WTC11 (cell line): ENCODE measurements at regions not wholly inside any gene's neighbourhood (a gene's known extent, or its start where the extent isn't known, plus 50 kb on each side); places are given as distances from the start of the nearest gene placed in this dataset.

Experiments
- ATAC-seq: fragments of 200-7000 bp; cut with Tn5 transposase; 2 replicates; pipeline ENCODE4 v1.10.0; 2021; ENCODE audit warnings: mild to moderate bottlenecking, moderate library complexity
- CTCF ChIA-PET: fragments of 300-600 bp; sonication (Branson Sonifier 250); formaldehyde crosslinking; loops from one replicate; lab custom pipeline; 2021; ENCODE audit warnings: antibody characterized with exemption; lab: Charles Lee
- POLR2A ChIA-PET: fragments of 350-600 bp; sonication (Branson Sonifier 250); formaldehyde crosslinking; loops from one replicate; lab custom pipeline; 2021; ENCODE audit warnings: antibody characterized with exemption; lab: Charles Lee
- DNase-seq: peaks from one replicate; pipeline ENCODE4 v3.0.0; 2021; ENCODE audit warnings: low spot score
- H3K27ac Mint-ChIP-seq: 2 replicates; pipeline ENCODE4 v1.8.0; 2021; ENCODE audit warnings: mixed read lengths
- H3K27me3 Mint-ChIP-seq: 2 replicates; pipeline ENCODE4 v1.8.0; 2021; ENCODE audit warnings: low read depth, mild to moderate bottlenecking, moderate library complexity, mixed read lengths
- H3K36me3 Mint-ChIP-seq: 2 replicates; pipeline ENCODE4 v1.8.0; 2021; ENCODE audit warnings: mixed read lengths
- H3K4me1 Mint-ChIP-seq: 2 replicates; pipeline ENCODE4 v1.8.0; 2022; ENCODE audit warnings: mixed read lengths
- H3K4me3 Mint-ChIP-seq: 2 replicates; pipeline ENCODE4 v1.8.0; 2021; ENCODE audit warnings: mild to moderate bottlenecking, moderate library complexity, mixed read lengths
- H3K9me3 Mint-ChIP-seq: 2 replicates; pipeline ENCODE4 v1.8.0; 2021; ENCODE audit warnings: mixed read lengths
- ATF1 ChIP-seq: sonication (generic); formaldehyde crosslinking; IDR thresholded peaks from 2 replicates; pipeline ENCODE4 v1.8.1; 2023; ENCODE audit warnings: mild to moderate bottlenecking, moderate library complexity, missing genetic modification reagents
- CBFB ChIP-seq: sonication (generic); formaldehyde crosslinking; IDR thresholded peaks from 2 replicates; pipeline ENCODE4 v1.8.1; 2022; ENCODE audit warnings: mild to moderate bottlenecking, low read depth, missing genetic modification reagents
- EMX1 ChIP-seq: fragments of 250-450 bp; sonication (Bioruptor Pico); IDR thresholded peaks from 2 replicates; pipeline ENCODE4 v1.8.0; 2021; ENCODE audit warnings: mild to moderate bottlenecking
- FOXJ3 ChIP-seq: sonication (generic); formaldehyde crosslinking; IDR thresholded peaks from 2 replicates; pipeline ENCODE4 v1.9.0; 2021; ENCODE audit warnings: missing genetic modification reagents, mild to moderate bottlenecking, borderline replicate concordance
- JUN ChIP-seq: sonication (generic); formaldehyde crosslinking; IDR thresholded peaks from 2 replicates; pipeline ENCODE4 v1.8.0; 2023; ENCODE audit warnings: mild to moderate bottlenecking, missing genetic modification reagents
- MYBL2 ChIP-seq: sonication (generic); formaldehyde crosslinking; IDR thresholded peaks from 2 replicates; pipeline ENCODE4 v1.8.1; 2023; ENCODE audit warnings: mild to moderate bottlenecking, moderate library complexity, missing genetic modification reagents
- NFE2L1 ChIP-seq: sonication (generic); formaldehyde crosslinking; IDR thresholded peaks from 2 replicates; pipeline ENCODE4 v1.8.1; 2023; ENCODE audit warnings: missing genetic modification reagents
- NR2C2 ChIP-seq: sonication (generic); formaldehyde crosslinking; IDR thresholded peaks from 2 replicates; pipeline ENCODE4 v1.8.0; 2022; ENCODE audit warnings: mild to moderate bottlenecking, missing genetic modification reagents
- TEAD1 ChIP-seq: sonication (generic); formaldehyde crosslinking; IDR thresholded peaks from 2 replicates; pipeline ENCODE4 v1.8.0; 2022; ENCODE audit warnings: mild to moderate bottlenecking, missing genetic modification reagents
- TEAD4 ChIP-seq: sonication (generic); formaldehyde crosslinking; IDR thresholded peaks from 2 replicates; pipeline ENCODE4 v1.8.0; 2022; ENCODE audit warnings: mild to moderate bottlenecking, missing genetic modification reagents
- ZNF232 ChIP-seq: sonication (generic); formaldehyde crosslinking; IDR thresholded peaks from 2 replicates; pipeline ENCODE4 v1.8.0; 2022; ENCODE audit warnings: mild to moderate bottlenecking, missing genetic modification reagents
- TF ChIP-seq, protein P1 (sequence below): fragments of 250-450 bp; sonication (Bioruptor Pico); IDR thresholded peaks from 2 replicates; pipeline ENCODE4 v1.9.0; 2021; ENCODE audit warnings: mild to moderate bottlenecking, borderline replicate concordance
- TF ChIP-seq, protein P2 (sequence below): fragments of 250-450 bp; sonication (Bioruptor Pico); IDR thresholded peaks from 2 replicates; pipeline ENCODE4 v2.1.2; 2022; ENCODE audit warnings: mild to moderate bottlenecking, moderate library complexity
- TF ChIP-seq, protein P3 (sequence below): fragments of 250-450 bp; sonication (Bioruptor Pico); conservative IDR thresholded peaks from 2 replicates; pipeline ENCODE4 v1.9.0; 2021; ENCODE audit warnings: mild to moderate bottlenecking
- TF ChIP-seq, protein P4 (sequence below): sonication (generic); formaldehyde crosslinking; IDR thresholded peaks from 2 replicates; pipeline ENCODE4 v1.8.1; 2023; ENCODE audit warnings: mild to moderate bottlenecking, missing genetic modification reagents, moderate library complexity
- TF ChIP-seq, protein P5 (sequence below): sonication (generic); formaldehyde crosslinking; IDR thresholded peaks from 2 replicates; pipeline ENCODE4 v1.8.0; 2022; ENCODE audit warnings: mild to moderate bottlenecking, missing genetic modification reagents
- TF ChIP-seq, protein P6 (sequence below): fragments of 250-450 bp; sonication (Bioruptor Pico); IDR thresholded peaks from 2 replicates; pipeline ENCODE4 v1.9.0; 2021; ENCODE audit warnings: mild to moderate bottlenecking
- TF ChIP-seq, protein P7 (sequence below): sonication (generic); formaldehyde crosslinking; IDR thresholded peaks from 2 replicates; pipeline ENCODE4 v1.8.0; 2023; ENCODE audit warnings: missing genetic modification reagents, mild to moderate bottlenecking, borderline replicate concordance
- TF ChIP-seq, protein P8 (sequence below): sonication (generic); formaldehyde crosslinking; IDR thresholded peaks from 2 replicates; pipeline ENCODE4 v1.8.1; 2023; ENCODE audit warnings: mild to moderate bottlenecking, missing genetic modification reagents, borderline replicate concordance

DNA sequence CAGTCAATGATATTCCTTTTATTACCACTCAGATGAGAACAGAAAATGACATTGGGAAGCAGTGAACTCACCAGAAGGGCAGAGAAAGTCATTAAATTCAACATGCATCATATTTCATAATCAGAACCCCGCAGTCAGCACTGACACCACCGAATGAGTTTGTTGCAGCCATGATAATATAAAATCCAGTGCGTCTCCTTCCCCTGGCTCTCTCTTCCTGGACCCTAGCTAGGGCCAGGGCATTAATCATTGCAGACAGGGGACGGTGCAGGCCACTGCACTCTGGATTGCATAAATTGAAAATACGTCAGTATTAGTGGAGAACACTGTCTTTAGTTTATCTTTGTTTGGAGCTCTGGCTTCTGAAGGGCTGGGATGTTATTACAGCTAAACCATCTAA, 931.5 kb downstream of the TYW1 start:
- CTCF ChIA-PET: interaction anchor here (0.6 kb wide), 1 partner anchor 25 kb away, joined by 5 read pairs; no protein-coding TSS in a partner anchor

More for the DNA sequence above, 931.5 kb downstream of the TYW1 start:
- Mint-ChIP-seq H3K27ac (no peak overlapping the region), H3K9me3 (peaks cover 4% of the 10 kb centered on the region), H3K4me3 (no peak overlapping the region), H3K36me3 (no peaks in the 10 kb centered on the region), H3K27me3 (0 out of 2 replicates have a peak, but pooled peaks cover 3% of the 10 kb centered on the region), H3K4me1 (no peaks in the 10 kb centered on the region)
- DNase-seq (no peak), ATAC-seq (no peak)
- TF ChIP-seq, protein P1, sequence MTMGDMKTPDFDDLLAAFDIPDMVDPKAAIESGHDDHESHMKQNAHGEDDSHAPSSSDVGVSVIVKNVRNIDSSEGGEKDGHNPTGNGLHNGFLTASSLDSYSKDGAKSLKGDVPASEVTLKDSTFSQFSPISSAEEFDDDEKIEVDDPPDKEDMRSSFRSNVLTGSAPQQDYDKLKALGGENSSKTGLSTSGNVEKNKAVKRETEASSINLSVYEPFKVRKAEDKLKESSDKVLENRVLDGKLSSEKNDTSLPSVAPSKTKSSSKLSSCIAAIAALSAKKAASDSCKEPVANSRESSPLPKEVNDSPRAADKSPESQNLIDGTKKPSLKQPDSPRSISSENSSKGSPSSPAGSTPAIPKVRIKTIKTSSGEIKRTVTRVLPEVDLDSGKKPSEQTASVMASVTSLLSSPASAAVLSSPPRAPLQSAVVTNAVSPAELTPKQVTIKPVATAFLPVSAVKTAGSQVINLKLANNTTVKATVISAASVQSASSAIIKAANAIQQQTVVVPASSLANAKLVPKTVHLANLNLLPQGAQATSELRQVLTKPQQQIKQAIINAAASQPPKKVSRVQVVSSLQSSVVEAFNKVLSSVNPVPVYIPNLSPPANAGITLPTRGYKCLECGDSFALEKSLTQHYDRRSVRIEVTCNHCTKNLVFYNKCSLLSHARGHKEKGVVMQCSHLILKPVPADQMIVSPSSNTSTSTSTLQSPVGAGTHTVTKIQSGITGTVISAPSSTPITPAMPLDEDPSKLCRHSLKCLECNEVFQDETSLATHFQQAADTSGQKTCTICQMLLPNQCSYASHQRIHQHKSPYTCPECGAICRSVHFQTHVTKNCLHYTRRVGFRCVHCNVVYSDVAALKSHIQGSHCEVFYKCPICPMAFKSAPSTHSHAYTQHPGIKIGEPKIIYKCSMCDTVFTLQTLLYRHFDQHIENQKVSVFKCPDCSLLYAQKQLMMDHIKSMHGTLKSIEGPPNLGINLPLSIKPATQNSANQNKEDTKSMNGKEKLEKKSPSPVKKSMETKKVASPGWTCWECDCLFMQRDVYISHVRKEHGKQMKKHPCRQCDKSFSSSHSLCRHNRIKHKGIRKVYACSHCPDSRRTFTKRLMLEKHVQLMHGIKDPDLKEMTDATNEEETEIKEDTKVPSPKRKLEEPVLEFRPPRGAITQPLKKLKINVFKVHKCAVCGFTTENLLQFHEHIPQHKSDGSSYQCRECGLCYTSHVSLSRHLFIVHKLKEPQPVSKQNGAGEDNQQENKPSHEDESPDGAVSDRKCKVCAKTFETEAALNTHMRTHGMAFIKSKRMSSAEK: no peak
- TF ChIP-seq MYBL2 (CRISPR knock-in tag): no peak
- no peak for TF ChIP-seq TEAD1 (CRISPR knock-in tag)
- no peak for TF ChIP-seq FOXJ3 (CRISPR knock-in tag)
- TF ChIP-seq NFE2L1 (CRISPR knock-in tag): no peak
- TF ChIP-seq, protein P2, sequence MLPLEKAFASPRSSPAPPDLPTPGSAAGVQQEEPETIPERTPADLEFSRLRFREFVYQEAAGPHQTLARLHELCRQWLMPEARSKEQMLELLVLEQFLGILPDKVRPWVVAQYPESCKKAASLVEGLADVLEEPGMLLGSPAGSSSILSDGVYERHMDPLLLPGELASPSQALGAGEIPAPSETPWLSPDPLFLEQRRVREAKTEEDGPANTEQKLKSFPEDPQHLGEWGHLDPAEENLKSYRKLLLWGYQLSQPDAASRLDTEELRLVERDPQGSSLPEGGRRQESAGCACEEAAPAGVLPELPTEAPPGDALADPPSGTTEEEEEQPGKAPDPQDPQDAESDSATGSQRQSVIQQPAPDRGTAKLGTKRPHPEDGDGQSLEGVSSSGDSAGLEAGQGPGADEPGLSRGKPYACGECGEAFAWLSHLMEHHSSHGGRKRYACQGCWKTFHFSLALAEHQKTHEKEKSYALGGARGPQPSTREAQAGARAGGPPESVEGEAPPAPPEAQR: no peak
- no peak for TF ChIP-seq ZNF232
- no peak for TF ChIP-seq CBFB (CRISPR knock-in tag)
- TF ChIP-seq, protein P3, sequence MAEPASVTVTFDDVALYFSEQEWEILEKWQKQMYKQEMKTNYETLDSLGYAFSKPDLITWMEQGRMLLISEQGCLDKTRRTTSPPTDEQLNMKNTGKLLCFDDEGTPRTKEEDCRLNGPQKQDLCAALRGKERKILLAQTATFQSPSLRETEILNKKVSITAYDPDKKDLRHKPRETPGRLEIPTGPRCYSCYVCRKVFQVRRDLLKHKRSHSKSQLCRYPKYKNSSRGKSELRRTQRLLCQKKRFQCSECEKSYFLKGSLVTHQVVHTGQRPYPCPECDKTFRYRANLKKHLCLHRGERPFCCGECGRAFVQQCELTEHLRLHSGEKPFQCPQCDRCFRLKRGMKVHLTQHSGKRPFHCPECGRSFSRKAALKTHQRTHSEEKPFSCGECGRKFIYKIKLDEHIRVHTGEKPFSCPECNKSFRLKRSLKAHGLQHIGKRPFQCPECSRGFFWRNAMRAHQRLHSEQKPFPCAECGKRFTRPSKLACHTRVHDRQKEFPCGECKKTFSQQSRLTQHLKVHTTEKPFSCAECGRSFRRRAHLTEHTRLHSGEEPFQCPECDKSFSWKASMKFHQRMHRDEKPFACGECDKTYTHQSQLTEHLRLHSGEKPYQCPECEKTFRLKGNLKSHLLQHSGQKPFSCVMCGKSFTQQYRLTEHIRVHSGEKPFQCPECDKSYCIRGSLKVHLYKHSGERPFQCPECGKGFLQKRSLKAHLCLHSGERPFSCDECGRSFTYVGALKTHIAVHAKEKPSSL (CRISPR knock-in tag): no peak
- TF ChIP-seq, protein P4, sequence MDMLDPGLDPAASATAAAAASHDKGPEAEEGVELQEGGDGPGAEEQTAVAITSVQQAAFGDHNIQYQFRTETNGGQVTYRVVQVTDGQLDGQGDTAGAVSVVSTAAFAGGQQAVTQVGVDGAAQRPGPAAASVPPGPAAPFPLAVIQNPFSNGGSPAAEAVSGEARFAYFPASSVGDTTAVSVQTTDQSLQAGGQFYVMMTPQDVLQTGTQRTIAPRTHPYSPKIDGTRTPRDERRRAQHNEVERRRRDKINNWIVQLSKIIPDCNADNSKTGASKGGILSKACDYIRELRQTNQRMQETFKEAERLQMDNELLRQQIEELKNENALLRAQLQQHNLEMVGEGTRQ (CRISPR knock-in tag): no peak
- no peak for TF ChIP-seq TEAD4 (CRISPR knock-in tag)
- no peak for TF ChIP-seq NR2C2 (CRISPR knock-in tag)
- no peak for TF ChIP-seq JUN (CRISPR knock-in tag)
- TF ChIP-seq, protein P5, sequence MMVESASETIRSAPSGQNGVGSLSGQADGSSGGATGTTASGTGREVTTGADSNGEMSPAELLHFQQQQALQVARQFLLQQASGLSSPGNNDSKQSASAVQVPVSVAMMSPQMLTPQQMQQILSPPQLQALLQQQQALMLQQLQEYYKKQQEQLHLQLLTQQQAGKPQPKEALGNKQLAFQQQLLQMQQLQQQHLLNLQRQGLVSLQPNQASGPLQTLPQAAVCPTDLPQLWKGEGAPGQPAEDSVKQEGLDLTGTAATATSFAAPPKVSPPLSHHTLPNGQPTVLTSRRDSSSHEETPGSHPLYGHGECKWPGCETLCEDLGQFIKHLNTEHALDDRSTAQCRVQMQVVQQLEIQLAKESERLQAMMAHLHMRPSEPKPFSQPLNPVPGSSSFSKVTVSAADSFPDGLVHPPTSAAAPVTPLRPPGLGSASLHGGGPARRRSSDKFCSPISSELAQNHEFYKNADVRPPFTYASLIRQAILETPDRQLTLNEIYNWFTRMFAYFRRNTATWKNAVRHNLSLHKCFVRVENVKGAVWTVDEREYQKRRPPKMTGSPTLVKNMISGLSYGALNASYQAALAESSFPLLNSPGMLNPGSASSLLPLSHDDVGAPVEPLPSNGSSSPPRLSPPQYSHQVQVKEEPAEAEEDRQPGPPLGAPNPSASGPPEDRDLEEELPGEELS: no peak
- TF ChIP-seq, protein P6, sequence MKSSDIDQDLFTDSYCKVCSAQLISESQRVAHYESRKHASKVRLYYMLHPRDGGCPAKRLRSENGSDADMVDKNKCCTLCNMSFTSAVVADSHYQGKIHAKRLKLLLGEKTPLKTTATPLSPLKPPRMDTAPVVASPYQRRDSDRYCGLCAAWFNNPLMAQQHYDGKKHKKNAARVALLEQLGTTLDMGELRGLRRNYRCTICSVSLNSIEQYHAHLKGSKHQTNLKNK (CRISPR knock-in tag): no peak
- TF ChIP-seq, protein P7, sequence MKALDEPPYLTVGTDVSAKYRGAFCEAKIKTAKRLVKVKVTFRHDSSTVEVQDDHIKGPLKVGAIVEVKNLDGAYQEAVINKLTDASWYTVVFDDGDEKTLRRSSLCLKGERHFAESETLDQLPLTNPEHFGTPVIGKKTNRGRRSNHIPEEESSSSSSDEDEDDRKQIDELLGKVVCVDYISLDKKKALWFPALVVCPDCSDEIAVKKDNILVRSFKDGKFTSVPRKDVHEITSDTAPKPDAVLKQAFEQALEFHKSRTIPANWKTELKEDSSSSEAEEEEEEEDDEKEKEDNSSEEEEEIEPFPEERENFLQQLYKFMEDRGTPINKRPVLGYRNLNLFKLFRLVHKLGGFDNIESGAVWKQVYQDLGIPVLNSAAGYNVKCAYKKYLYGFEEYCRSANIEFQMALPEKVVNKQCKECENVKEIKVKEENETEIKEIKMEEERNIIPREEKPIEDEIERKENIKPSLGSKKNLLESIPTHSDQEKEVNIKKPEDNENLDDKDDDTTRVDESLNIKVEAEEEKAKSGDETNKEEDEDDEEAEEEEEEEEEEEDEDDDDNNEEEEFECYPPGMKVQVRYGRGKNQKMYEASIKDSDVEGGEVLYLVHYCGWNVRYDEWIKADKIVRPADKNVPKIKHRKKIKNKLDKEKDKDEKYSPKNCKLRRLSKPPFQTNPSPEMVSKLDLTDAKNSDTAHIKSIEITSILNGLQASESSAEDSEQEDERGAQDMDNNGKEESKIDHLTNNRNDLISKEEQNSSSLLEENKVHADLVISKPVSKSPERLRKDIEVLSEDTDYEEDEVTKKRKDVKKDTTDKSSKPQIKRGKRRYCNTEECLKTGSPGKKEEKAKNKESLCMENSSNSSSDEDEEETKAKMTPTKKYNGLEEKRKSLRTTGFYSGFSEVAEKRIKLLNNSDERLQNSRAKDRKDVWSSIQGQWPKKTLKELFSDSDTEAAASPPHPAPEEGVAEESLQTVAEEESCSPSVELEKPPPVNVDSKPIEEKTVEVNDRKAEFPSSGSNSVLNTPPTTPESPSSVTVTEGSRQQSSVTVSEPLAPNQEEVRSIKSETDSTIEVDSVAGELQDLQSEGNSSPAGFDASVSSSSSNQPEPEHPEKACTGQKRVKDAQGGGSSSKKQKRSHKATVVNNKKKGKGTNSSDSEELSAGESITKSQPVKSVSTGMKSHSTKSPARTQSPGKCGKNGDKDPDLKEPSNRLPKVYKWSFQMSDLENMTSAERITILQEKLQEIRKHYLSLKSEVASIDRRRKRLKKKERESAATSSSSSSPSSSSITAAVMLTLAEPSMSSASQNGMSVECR (CRISPR knock-in tag): no peak
- TF ChIP-seq, protein P8, sequence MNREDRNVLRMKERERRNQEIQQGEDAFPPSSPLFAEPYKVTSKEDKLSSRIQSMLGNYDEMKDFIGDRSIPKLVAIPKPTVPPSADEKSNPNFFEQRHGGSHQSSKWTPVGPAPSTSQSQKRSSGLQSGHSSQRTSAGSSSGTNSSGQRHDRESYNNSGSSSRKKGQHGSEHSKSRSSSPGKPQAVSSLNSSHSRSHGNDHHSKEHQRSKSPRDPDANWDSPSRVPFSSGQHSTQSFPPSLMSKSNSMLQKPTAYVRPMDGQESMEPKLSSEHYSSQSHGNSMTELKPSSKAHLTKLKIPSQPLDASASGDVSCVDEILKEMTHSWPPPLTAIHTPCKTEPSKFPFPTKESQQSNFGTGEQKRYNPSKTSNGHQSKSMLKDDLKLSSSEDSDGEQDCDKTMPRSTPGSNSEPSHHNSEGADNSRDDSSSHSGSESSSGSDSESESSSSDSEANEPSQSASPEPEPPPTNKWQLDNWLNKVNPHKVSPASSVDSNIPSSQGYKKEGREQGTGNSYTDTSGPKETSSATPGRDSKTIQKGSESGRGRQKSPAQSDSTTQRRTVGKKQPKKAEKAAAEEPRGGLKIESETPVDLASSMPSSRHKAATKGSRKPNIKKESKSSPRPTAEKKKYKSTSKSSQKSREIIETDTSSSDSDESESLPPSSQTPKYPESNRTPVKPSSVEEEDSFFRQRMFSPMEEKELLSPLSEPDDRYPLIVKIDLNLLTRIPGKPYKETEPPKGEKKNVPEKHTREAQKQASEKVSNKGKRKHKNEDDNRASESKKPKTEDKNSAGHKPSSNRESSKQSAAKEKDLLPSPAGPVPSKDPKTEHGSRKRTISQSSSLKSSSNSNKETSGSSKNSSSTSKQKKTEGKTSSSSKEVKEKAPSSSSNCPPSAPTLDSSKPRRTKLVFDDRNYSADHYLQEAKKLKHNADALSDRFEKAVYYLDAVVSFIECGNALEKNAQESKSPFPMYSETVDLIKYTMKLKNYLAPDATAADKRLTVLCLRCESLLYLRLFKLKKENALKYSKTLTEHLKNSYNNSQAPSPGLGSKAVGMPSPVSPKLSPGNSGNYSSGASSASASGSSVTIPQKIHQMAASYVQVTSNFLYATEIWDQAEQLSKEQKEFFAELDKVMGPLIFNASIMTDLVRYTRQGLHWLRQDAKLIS (CRISPR knock-in tag): no peak
- TF ChIP-seq ATF1 (CRISPR knock-in tag): no peak
- TF ChIP-seq EMX1 (CRISPR knock-in tag): no peak
- POLR2A ChIA-PET: no interaction called here
